BJ (cell line): ENCODE measurements at regions not wholly inside any gene's neighbourhood (a gene's known extent, or its start where the extent isn't known, plus 50 kb on each side); places are given as distances from the start of the nearest gene placed in this dataset.
A peak's percentile ranks its signal among the peaks of the same experiment; 100 is the strongest.

Experiments
- CTCF ChIA-PET: fragments of 350-600 bp; formaldehyde crosslinking; extraction: SDS; loops from one replicate; lab custom pipeline; 2021; ENCODE audit warnings: antibody characterized with exemption, inconsistent platforms; lab: Yijun Ruan, JAX
- POLR2A ChIA-PET: fragments of 300-600 bp; sonication (Branson Sonifier 250); formaldehyde crosslinking; extraction: SDS; loops from one replicate; lab custom pipeline; 2021; ENCODE audit warnings: antibody characterized with exemption; lab: Charles Lee
- DNase-seq: peaks from one replicate; pipeline ENCODE4 v3.0.0-alpha.2; 2011; ENCODE audit warnings: low read depth
- H3K27me3 ChIP-seq: 2 replicates; pipeline ENCODE4 v1.6.0; 2011; ENCODE audit warnings: low read length; ENCODE audit not compliant: control insufficient read depth, insufficient read depth
- H3K36me3 ChIP-seq: 2 replicates; pipeline ENCODE4 v1.5.1; 2011; ENCODE audit warnings: low read length; ENCODE audit not compliant: control insufficient read depth, insufficient read depth
- H3K4me3 ChIP-seq: 2 replicates; pipeline ENCODE4 v1.5.1; 2011; ENCODE audit warnings: low read depth, mild to moderate bottlenecking, control low read depth, low read length
- CTCF ChIP-seq: IDR thresholded peaks from 2 replicates; pipeline ENCODE4 v1.5.1; 2011; ENCODE audit warnings: low read depth, mild to moderate bottlenecking, control low read depth, inconsistent platforms, low read length, moderate library complexity; ENCODE audit not compliant: insufficient read depth

- H3K4me3 ChIP-seq, result no peak overlapping the region
- ChIA-PET CTCF (interaction anchor here (0.9 to 2.9 kb wide), 5 partner anchors 9 to 618 kb away, joined by 3 to 9 read pairs (median 5); no protein-coding TSS in a partner anchor), POLR2A (no interaction called here)
- DNase-seq, result no peak
- no peaks in the 10 kb centered on the region; the same call in 1 of the 2 replicates for H3K27me3 ChIP-seq
- TF ChIP-seq CTCF, result no peak
- no peaks in the 10 kb centered on the region for H3K36me3 ChIP-seq
Observed at GRCh38 chr2:191544461-191545062, 133.4 kb upstream of the NABP1 start.

GRCh38 chr2:191545361-191545760, 132.6 kb upstream of the NABP1 start:
- POLR2A ChIA-PET, result no interaction called here
- no peak for TF ChIP-seq CTCF
- DNase-seq, result no peak
- Histone ChIP-seq H3K4me3 (no peak overlapping the region), H3K36me3 (no peaks in the 10 kb centered on the region), H3K27me3 (no peaks in the 10 kb centered on the region; the same call in 1 of the 2 replicates)
- CTCF ChIA-PET, result interaction anchor here (1.0 to 1.8 kb wide), 3 partner anchors 8 to 617 kb away, joined by 4 to 9 read pairs (median 5); no protein-coding TSS in a partner anchor

- no peaks in the 10 kb centered on the region for H3K36me3 ChIP-seq
- H3K4me3 ChIP-seq, result no peak overlapping the region
- no peak for TF ChIP-seq CTCF
- DNase-seq, result no peak
- no peaks in the 10 kb centered on the region; the same call in 1 of the 2 replicates for H3K27me3 ChIP-seq
- CTCF ChIA-PET, result interaction anchor here (0.7 to 9.9 kb wide), 11 partner anchors 8 to 630 kb away, joined by 3 to 66 read pairs (median 4); no protein-coding TSS in a partner anchor
- POLR2A ChIA-PET, result interaction anchor here (0.6 kb wide), 1 partner anchor 9 kb away, joined by 3 read pairs; no protein-coding TSS in a partner anchor
Observed at GRCh38 chr2:191552066-191552465, 125.9 kb upstream of the NABP1 start.

- no peaks in the 10 kb centered on the region; the same call in 1 of the 2 replicates for H3K27me3 ChIP-seq
- no peak for DNase-seq
- no peak overlapping the region for H3K4me3 ChIP-seq
- TF ChIP-seq CTCF, result no peak
- CTCF ChIA-PET, result interaction anchor here (1.0 to 9.9 kb wide), 8 partner anchors 10 to 608 kb away, joined by 3 to 66 read pairs (median 8); no protein-coding TSS in a partner anchor
- H3K36me3 ChIP-seq, result no peaks in the 10 kb centered on the region
- POLR2A ChIA-PET, result interaction anchor here (0.6 kb wide), 1 partner anchor 386 kb away, joined by 10 read pairs; no protein-coding TSS in a partner anchor
Observed at GRCh38 chr2:191554240-191554639, 123.7 kb upstream of the NABP1 start.

- CTCF ChIA-PET, result interaction anchor here (0.6 to 9.9 kb wide), 17 partner anchors 9 to 608 kb away, joined by 3 to 66 read pairs (median 4); no protein-coding TSS in a partner anchor
Observed at GRCh38 chr2:191555092-191555742, 122.7 kb upstream of the NABP1 start.

More at GRCh38 chr2:191555092-191555742, 122.7 kb upstream of the NABP1 start:
- no peak overlapping the region for H3K4me3 ChIP-seq
- H3K36me3 ChIP-seq, result no peaks in the 10 kb centered on the region
- peak; percentile 71 for TF ChIP-seq CTCF
- DNase-seq, result no peak
- H3K27me3 ChIP-seq, result no peaks in the 10 kb centered on the region; the same call in 1 of the 2 replicates
- POLR2A ChIA-PET, result interaction anchor here (0.6 kb wide), 1 partner anchor 141 kb away, joined by 3 read pairs; no protein-coding TSS in a partner anchor
